SH-SY5Y (cell line): ENCODE measurements at regions not wholly inside any gene's neighbourhood (a gene's known extent, or its start where the extent isn't known, plus 50 kb on each side); places are given as distances from the start of the nearest gene placed in this dataset.

Experiments used
- GATA2 ChIP-seq: IDR thresholded peaks from 2 replicates; pipeline ENCODE4 v1.6.1; 2011; ENCODE audit warnings: mild to moderate bottlenecking, low read depth, low read length
- GATA3 ChIP-seq: IDR thresholded peaks from 2 replicates; pipeline ENCODE4 v1.6.1; 2011; ENCODE audit warnings: low read depth, mild to moderate bottlenecking, low read length, moderate library complexity

DNA sequence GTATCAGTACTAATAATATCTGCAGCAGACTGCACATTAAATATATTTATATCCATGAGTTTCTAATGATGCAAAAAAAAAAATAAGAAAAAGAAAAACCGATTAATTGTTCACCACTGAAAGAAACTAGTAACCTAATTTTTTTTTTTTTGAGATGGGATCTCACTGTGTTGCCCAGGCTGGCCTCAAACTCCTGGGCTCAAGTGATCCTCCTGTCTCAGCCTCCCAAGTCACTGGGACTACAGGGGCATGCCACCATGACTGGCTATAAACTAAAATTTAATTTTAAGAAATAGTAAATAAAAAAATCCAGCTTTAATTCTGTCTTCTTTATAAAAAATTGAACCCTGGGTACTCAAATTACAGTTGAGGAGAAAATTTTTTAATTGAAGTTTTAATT, 358.2 kb downstream of the QKI start:
- no peak for TF ChIP-seq GATA3
- no peak for TF ChIP-seq GATA2
